ENCODE measurements at regions not wholly inside any gene's neighbourhood (a gene's known extent, or its start where the extent isn't known, plus 50 kb on each side); places are given as distances from the start of the nearest gene placed in this dataset.

DNA sequence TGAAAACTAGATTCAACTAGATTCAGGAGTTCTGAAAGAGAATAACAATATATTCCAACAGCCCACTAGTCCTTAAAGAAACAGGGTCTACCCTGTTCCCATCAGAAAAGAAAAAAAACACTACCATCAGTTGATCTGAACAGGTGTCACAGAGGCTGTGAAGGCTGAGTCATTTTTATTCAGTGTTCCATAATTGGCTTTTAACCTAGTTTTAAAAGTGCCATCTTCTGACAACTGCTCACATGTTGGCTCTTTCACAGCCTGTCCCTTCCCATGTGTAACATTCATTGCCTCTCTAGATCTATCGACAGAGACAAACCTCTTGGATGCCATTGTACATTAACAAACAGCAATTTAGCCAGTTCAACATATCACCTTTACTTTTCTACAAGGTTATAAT is 243.7 kb downstream of the TBX15 start:
- DNase-seq (no peak), ATAC-seq (no peak)
- intact Hi-C loops (cut with micrococcal nuclease), result no loop called here

DNA sequence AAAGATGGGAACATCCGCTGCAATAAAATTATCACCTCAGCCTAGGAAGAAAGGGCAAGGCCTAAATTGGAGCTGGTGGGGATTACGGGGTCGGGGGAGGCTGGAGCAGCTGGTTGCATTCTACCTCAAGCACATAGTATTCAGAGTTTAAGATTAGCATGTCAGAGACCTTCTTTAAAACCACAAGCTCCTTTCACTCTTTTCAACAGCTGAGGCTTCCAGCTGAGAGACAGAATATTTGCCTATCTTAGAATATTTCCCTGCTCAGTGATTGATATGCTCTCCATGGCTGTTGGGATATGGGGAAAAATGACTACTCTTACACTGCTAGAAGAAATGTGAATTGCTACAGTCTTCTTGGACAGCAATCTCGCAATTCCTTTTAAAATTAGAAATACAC is 248.6 kb downstream of the TBX15 start:
- intact Hi-C loops (cut with micrococcal nuclease), result no loop called here
- ATAC-seq, result no peak
- DNase-seq, result no peak

DNA sequence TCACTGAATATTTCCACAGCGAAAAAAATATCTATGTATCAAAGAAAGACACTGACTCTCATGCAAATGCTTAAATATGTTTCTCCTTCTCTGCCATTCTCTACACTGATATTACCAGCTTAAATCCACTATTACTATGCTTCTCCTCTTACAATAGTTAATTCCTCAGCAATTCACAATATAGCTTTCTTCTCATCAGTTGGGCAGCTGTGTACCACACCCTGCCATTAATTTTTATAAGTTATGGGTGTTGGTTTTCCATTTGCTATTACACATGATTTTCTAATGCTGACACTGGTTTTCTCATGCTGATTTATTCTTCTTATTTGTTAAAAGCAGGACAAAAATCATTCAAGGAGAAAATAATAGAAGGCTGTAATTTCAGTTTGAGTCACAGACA is 251.8 kb downstream of the TBX15 start:
- no peak for ATAC-seq
- no peak for DNase-seq
- intact Hi-C loops (cut with micrococcal nuclease), result no loop called here

DNA sequence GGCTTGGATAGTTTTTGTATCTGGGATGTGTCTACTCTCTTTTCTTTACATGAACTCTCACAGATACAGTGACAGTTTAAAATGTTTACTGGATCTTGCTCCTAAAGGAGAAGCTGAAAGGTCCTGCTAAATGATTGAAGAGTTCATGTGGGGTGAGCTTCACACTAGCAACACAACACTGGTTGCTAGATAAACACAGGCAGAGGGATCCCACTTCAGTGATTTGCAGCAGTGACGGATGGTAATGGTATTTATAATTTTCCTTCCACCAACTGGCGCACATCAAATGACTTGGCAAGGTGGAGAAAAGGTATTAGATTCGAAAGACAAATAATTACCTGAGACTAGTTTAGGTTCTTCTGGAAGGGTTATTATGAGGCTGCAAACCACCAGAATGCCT is 270.2 kb downstream of the TBX15 start:
- ATAC-seq, result peak; percentile 84
- DNase-seq, result no peak
- intact Hi-C loops (cut with micrococcal nuclease), result no loop called here

DNA sequence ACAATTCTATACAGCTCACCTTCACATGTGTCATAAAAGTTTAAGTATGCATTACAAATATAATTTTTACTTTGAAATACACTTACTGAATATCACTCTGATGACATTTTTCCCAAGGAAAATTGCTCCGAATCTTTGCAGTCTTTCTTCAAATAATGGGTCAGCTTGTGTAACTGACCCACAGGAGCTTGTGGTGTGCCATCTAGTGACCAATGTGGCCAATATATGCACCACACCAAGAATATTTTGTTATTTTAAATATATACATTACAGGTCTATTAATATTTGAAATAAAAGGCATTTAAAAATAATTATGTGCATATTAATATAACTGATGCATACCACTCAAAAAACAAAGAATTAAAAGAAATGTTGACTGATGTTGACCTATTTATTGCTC is 271.4 kb downstream of the TBX15 start:
- ATAC-seq (no peak), DNase-seq (no peak)
- intact Hi-C loops (cut with micrococcal nuclease), result no loop called here

DNA sequence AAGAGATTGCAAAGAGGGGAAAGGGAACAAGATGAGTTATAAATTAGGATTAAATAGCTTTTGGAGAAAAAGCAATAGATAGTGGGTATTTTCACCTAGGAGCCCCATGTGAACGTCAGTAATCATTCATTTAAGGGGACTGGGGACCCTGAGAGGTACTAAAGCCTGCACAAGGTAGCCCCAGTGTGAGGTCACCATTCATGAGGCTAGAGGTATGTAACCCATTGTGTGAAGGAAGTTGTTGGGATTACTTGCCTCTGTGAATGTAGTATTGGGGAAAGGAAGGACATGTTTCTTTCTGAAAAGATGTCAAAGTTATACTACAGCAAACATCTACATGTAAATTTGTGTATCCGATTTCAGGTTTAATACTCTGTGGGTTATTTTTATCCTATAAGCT is 276.8 kb downstream of the TBX15 start:
- intact Hi-C loops (cut with micrococcal nuclease), result no loop called here
- DNase-seq (no peak), ATAC-seq (no peak)

DNA sequence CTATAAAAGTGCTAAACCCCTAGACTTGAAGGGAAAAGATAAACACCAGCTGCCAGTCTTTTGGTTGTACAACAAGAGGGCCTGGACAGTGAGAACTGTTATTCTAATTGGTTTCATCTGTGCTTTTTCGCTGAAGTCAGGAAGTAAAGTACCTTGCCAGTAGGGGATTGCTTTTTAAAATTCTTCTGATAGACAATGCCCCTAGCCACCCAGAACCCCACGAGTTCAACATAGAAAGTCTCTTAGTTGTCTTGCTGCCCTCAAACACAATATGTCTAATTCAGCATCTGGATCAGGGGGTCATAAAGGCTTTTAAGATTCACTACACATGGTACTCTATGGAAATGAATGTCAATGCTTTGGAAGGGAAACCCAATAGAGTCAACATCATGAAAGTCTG is 289.2 kb downstream of the TBX15 start:
- intact Hi-C loops (cut with micrococcal nuclease), result no loop called here
- DNase-seq, result no peak

DNA sequence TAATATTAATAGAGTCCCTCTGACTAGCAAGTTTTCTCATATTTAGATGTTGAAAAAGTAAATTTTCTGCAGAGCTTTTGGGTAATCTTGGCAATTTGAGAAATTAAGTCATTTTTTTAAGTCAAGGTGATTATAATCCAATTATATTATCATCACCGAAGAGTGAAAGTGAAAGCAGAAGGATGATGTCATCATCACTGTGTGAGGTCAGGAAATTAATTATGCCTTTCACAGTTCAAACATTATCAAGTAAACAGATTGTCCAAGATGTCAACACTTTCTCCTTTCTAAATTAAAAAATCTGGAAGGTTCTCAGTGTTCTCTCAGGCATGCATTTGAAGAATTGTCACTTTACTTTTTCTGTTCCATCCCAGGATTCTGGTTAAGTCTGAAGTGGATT is 296.0 kb downstream of the TBX15 start:
- ATAC-seq, result no peak
- intact Hi-C loops (cut with micrococcal nuclease), result no loop called here
- no peak for DNase-seq

More for the DNA sequence above, 289.2 kb downstream of the TBX15 start:
- ATAC-seq, result no peak

DNA sequence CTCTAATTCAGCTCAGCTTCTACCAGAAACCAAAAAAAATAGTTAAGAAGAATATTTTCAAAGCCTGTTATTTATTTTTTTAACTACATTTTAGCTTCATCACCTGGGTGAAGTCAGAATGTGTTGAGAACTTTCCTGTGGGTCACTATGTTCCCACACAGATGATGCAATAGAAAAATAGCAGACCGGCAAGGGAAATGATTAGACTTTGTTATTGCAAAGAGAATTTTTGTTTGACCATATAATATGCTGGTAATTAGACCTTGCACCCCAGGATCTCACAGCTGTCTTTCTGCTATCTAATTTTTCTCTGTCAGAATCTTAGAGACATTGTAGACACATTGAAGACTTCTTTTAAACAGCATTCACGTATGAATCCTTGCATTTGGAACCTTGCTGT is 299.3 kb downstream of the TBX15 start:
- no peak for ATAC-seq
- intact Hi-C loops (cut with micrococcal nuclease), result no loop called here
- no peak for DNase-seq

DNA sequence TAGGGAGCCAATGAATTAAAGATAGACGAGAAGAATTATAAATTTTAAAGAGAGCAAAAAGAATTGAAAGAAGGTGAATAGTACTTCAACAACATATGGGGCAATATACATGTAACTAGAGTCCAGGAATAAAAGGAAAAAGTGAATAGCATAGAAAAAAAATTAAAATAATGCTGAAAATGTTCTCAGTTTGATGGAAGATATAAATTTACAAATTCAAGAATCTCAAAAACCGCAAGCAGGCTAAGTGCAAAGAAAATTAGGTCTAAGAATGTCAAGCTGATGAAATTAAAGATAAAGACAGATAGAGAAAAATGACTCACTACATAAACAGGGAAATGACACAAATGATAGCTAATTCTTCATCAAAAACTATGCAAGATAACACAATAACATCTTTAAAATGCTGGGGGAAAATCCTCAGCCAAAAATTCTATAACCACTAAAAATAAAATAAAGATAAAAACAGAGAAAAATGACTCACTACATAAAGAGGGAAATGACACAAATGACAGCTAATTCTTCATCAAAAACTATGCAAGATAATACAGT is 326.3 kb downstream of the TBX15 start:
- intact Hi-C loops (cut with micrococcal nuclease), result no loop called here
- DNase-seq (no peak), ATAC-seq (no peak)

DNA sequence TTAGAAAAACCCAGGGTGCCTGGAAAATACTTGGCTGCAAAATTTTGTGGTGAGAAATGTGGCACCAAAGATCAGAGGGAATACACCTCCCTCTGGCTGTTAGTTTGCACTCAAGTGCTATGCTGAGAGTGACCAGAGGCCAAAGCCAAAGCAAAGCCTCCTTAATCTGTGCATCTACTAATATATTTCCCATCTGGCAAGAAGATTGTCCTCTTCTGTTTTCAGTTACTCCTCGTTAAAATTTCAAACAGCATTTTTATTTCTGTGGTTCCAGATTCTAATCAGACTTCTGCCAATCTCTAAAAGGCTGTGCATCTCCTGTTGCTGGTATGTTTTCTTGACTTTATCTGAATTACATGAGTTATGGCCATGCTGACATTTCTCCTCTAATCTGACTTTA is 327.4 kb downstream of the TBX15 start:
- intact Hi-C loops (cut with micrococcal nuclease), result no loop called here
- ATAC-seq, result no peak
- no peak for DNase-seq

DNA sequence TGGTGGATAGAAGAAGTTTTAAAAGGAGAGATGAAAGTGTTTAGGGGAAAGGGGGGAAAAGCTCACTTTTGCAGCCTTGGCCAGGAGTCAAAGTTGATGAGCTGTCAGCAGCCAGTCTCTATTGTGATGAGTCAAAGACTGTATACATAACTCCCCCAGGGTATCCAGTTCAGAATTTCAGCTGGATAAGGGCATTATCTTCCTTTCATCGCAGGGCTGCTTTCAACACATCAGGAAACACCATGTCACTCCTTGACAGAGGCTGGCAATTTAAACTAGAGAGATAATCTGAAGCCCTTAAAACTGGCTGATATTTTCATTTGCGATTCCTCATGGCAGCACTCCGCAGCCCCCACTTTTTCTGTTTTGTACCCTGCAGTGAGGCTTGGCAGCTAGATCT is 328.5 kb downstream of the TBX15 start:
- intact Hi-C loops (cut with micrococcal nuclease), result no loop called here
- ATAC-seq, result peak; percentile 63
- DNase-seq, result no peak

DNA sequence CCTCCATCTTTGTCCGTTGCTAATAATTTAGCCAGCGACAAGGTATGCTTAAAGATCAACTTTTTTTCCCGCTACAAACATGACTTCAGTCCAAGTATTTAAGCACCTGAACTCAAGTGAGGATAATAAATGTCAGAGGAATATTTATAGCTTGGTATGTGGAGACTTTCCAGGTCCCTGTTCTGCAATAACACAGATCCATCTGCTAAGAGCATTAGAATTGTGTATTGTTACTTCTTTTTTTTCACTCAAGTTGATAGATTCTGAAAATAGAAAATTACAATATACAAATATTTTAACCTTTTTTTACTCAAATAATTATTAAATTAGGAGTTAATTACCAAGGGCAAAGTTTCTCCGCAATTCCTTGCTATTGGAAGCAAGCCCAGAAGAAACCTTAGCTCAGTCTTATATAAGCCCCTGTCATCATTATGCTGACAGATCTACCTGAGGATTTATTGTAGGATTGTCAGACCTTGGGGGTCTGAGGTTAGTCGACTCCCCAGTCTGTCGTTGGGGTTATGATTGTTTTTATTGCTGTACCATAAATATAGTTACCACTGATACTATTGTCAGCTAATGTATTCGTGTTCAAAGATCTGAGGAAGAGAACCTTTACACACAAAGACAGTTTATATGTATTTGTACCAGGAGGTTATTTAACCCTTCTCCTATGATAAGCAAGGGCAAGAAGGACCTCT is 337.9 kb downstream of the TBX15 start:
- ATAC-seq, result peak; percentile 88
- intact Hi-C loops (cut with micrococcal nuclease), result no loop called here
- no peak for DNase-seq

DNA sequence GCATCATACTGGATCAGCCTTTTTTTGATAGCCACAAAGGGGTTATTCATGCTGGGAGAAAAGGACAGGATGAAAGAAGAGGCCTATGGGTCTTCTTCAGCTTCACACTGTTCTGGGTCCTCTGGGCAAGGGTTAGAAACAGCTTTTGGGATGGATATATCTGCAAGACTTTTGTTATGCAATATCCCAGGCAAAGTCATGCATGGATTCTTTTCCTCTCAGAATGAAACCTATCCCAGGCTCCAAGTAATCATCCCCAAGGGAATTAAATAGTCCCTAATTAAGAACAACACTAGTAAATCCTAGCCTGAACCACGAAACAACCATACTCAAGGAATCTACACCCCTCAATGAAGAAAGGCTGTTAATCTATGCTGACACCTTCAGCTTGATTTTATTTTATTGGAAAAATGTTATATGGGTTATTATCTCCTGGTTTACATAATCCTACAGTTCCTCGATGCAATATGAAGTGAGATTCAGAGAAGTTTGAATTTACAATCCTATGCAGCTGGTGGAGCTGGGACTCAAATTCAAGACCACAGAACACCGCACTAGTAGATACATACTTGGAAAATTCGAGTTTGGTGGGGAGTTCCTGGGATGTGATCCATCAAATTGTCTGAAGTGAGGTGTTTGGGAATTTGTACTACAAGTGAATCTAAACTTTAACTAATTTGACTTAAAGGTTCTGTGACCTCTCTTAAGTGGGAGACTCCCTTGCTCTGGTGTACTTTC is 338.6 kb downstream of the TBX15 start:
- DNase-seq (no peak), ATAC-seq (no peak)
- intact Hi-C loops (cut with micrococcal nuclease), result no loop called here

DNA sequence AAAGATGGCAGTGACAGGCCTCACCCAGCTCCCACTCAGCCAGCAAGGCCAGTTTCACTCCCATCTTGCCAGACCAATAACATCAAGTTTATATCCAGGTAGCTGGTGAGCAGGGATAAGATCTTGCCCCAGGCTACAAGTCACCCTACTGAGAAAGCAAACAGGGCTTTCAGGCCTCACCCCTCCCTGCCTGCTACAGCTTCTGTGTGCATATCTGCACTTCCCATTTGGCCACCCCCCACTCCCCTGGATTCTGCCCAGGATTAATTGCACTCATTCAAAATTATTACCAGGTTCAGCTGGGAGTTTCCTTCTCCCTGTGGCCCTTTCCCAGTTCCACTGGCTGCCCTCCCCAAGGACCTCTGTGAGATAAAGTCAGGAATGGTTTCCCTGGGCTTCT is 352.1 kb downstream of the TBX15 start:
- intact Hi-C loops (cut with micrococcal nuclease), result no loop called here
- DNase-seq, result no peak
- no peak for ATAC-seq

DNA sequence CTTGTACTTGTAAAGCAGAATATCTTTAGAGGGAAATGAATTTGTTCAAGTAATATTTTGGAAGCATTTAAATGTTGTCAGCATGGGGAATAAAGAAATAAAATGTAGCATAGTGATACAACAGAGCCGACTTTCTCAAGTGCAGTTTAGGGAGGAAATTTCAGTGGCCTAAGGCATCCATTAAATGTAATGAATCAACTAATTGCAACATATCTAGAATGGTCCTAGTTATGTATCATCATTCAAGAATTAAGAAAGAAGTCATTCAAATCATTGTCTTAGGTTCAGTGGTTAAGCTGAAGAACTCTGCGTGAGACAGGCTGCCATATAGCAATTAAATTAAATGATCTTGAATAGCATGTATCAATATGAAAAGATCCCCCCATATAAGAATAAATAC is 360.7 kb downstream of the TBX15 start:
- ATAC-seq, result no peak
- intact Hi-C loops (cut with micrococcal nuclease), result no loop called here
- no peak for DNase-seq

DNA sequence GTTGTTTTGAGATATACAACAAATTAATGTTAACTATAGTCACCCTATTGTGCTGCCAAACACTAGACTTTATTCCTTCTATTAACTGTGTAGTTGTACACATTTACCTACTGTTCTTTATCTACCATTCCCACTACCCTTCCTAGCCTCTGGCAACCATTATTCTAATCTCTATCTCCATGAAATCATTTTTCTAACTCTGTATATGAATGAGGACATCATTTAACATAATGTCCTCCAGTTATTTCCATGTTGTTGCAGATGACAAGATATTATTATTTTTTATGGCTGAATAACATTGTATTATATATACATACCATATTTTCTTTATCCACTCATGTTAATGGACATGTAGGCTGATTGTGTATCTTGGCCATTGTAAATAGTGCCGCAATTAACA is 366.3 kb downstream of the TBX15 start:
- intact Hi-C loops (cut with micrococcal nuclease), result no loop called here
- DNase-seq, result no peak
- ATAC-seq, result no peak

DNA sequence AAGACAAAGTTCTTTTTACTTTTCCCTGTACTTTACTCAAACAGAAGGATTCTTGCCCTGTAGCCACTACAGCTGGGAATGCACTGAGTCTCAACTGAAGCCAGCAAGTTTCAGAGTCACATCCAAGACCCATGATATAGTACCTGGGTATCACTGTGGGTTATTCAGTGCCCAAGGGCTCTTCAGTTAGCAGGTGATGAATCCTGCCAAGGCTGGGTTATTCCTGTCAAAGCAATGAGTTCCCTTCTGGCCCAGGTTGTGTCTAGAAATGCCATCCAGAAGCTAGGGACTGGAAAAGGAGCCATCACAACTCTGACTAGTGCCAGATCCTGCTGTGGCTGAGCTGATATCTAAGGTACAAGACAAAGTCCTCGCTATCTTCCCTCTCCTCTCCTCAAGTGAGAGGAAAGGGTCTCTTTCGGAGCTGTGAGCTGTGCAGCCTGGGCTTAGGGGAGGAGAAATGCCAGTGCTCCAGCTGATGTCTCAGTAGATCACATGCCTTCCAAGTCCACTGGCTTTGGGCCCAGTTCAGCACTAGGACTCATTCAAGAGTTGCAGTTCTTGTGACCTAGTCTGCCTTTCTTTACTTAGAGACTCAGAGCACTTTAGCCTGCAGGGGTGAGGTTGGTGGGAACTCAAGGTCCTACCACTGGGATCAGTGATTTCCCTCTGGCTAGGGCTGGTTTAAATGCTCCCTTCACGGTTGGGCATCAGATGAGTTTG is 369.4 kb downstream of the TBX15 start:
- ATAC-seq, result no peak
- intact Hi-C loops (cut with micrococcal nuclease), result no loop called here
- no peak for DNase-seq

DNA sequence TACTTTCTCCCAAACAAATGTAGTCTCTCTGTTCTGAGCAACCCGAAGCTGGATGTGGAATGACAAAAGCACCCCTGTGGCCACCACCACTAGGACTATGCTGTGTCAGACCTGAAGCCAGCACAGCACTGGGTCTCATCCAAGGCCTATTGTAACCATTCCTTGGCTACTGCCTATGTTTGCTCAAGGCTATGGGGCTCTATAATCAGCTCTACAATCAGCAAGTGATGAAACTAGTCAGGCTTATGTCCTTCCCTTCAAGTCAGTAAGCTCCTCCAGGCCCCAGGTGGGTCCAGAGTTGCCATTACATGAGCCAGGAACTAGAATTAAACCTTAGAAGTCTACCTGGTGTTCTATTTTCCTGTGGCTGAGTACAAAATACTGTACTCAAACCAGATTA is 370.2 kb downstream of the TBX15 start:
- no peak for DNase-seq
- ATAC-seq, result no peak
- intact Hi-C loops (cut with micrococcal nuclease), result no loop called here

DNA sequence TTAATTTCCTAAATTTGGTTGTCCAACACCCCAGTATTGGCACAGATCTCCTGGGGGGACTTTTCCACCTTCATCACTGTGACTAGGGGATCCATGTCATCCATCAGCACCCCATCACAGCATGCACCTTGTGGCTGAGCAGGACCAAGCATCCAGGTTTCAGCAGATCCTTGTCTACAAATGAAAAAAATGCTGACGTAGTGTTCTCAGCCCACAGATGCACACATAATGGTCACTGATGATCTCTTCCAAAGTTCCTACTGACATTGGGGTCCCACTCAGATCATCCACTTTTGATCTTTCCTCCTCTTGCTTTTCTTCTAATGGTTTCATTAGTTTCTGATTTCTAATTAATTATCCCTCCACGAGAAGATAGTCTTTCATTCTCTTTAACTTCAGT is 373.1 kb downstream of the TBX15 start:
- intact Hi-C loops (cut with micrococcal nuclease), result no loop called here
- DNase-seq, result no peak
- no peak for ATAC-seq
